Rectal smooth muscle tissue (tissue), 1 donor: ENCODE measurements at regions not wholly inside any gene's neighbourhood (a gene's known extent, or its start where the extent isn't known, plus 50 kb on each side); places are given as distances from the start of the nearest gene placed in this dataset.

Source experiments
- H3K27ac ChIP-seq: one replicate; pipeline ENCODE4 v1.7.0; 2013; ENCODE audit warnings: low read depth, low read length, inconsistent platforms
- H3K27me3 ChIP-seq: one replicate; pipeline ENCODE4 v1.7.0; 2013; ENCODE audit warnings: low read length; ENCODE audit not compliant: control insufficient read depth, insufficient read depth
- H3K36me3 ChIP-seq: one replicate; pipeline ENCODE4 v1.7.0; 2013; ENCODE audit warnings: low read length; ENCODE audit not compliant: control insufficient read depth, insufficient read depth
- H3K4me1 ChIP-seq: one replicate; pipeline ENCODE4 v1.7.0; 2013; ENCODE audit warnings: low read length; ENCODE audit not compliant: control insufficient read depth, insufficient read depth
- H3K4me3 ChIP-seq: one replicate; pipeline ENCODE4 v1.7.0; 2013; ENCODE audit warnings: low read length
- H3K9ac ChIP-seq: one replicate; pipeline ENCODE4 v1.7.0; 2013; ENCODE audit warnings: low read length

DNA sequence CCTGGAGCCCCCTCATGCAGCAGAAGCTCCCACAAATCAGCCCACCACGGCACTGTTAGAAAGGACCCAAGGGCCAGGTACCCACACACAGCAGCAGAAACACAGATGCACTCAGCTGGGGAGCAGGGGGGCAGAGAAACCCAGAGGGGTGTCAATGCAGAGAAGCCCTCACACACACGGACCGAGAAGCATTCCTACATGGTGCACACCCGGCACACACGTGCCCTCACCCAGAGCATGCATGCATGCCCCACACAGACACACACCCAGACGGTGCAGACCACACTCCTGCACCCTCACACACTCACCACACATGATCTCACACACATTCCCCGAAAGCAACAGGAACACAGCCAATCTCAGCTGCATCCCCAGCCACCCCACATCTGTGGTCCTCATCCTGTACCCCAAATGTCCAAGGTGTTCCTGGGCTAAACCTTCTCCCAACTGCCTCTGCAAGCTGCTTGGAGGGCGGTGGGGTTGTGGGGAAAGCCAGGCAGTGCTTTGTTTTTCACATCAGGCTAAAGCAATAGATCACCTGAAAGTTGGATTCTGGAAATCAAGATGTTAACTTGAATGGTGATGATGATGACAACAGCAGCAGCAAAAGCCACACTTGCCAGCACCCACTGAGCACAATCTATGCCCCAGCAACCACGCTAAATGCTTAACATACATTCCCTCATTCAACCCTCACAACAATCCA lies 102.3 kb downstream of the ZFP36L2 start:
- no peaks in the 10 kb centered on the region for H3K36me3 ChIP-seq
- H3K4me3 ChIP-seq, result no peak overlapping the region
- H3K9ac ChIP-seq, result no peak overlapping the region
- H3K4me1 ChIP-seq, result peaks cover 5% of the 10 kb centered on the region
- H3K27ac ChIP-seq, result no peak overlapping the region
- no peaks in the 10 kb centered on the region for H3K27me3 ChIP-seq

DNA sequence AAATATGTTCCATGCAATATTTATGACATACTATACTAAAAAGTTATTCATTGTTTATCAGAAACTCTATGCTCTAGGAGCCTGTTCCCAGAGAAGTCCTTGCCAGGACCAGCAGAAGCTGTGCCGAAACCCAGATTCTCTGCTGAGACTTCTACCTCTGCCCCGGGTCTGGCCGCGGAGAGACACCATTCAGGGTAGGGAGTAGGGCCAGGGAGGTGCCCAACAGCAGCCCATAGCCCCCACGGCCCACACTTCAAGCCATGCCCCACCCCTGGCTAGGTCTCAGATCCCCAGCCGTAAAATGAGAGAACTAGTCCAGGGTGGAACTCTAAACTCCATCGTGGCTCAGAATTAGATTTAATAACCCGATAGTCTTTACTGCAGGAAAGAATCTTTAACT lies 102.9 kb downstream of the ZFP36L2 start:
- Histone ChIP-seq H3K4me3 (no peak overlapping the region), H3K27me3 (no peaks in the 10 kb centered on the region), H3K9ac (no peak overlapping the region), H3K4me1 (peaks cover 5% of the 10 kb centered on the region), H3K36me3 (no peaks in the 10 kb centered on the region), H3K27ac (peak overlapping the region; percentile 64)

DNA sequence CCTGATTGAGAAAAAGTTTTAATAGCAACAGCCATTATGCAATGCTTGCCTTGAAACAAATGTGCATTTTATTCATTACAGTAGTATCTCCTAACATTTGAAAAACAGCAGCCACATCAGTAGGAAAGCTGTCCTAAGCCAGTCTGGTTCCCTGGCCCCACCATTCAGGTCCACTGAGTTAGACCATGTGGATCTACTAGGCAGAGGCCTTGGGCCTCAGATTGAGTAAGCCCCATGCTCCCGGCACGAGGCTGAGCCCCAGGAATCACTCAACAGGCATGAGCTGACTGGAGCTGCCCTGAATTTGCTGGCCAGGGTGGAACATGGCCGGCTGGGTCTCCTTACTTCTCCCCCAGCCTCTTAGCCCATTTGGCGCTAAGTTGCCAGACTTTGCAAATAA lies 103.4 kb downstream of the ZFP36L2 start:
- H3K27ac ChIP-seq, result peak overlapping the region; percentile 16
- H3K36me3 ChIP-seq, result no peaks in the 10 kb centered on the region
- H3K4me1 ChIP-seq, result peaks cover 5% of the 10 kb centered on the region
- no peak overlapping the region for H3K4me3 ChIP-seq
- no peaks in the 10 kb centered on the region for H3K27me3 ChIP-seq
- no peak overlapping the region for H3K9ac ChIP-seq

DNA sequence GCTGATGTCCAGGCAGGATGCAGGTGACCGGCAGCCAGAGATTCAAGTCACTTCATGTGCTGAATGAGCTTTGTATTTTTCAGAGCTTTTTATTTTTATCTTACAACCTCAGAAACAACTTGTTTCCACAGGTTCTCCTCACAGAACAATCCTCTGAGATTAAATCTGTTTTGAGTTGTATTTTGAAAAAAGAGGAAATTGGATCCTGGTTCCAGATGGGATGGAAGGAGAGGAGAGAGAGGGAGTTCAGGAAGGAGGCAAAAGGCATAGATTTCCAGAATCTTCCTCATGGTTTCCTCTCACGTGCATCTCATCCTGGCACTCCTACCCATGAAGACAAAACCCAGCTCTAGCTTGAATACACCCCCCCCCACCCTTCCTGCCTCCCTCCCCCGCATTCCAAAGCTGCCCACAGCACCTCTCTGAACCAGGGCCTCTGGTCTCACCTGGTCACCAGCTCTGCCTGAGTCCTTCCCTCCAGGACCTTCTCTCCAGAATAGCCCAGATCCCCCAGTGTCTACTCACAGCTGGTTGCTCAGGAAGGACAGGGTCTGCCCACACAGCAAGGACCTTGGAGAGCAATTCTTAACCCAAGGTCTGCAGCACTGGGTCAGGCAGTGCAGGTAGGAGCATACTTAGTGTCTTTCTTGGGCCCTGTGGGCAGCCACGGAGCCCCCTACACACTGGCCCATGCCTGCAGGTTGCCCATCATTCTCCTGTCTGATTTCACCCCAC lies 104.7 kb downstream of the ZFP36L2 start:
- Histone ChIP-seq H3K36me3 (no peaks in the 10 kb centered on the region), H3K27ac (no peak overlapping the region), H3K4me1 (peaks cover 5% of the 10 kb centered on the region), H3K4me3 (no peak overlapping the region), H3K27me3 (no peaks in the 10 kb centered on the region), H3K9ac (no peak overlapping the region)

DNA sequence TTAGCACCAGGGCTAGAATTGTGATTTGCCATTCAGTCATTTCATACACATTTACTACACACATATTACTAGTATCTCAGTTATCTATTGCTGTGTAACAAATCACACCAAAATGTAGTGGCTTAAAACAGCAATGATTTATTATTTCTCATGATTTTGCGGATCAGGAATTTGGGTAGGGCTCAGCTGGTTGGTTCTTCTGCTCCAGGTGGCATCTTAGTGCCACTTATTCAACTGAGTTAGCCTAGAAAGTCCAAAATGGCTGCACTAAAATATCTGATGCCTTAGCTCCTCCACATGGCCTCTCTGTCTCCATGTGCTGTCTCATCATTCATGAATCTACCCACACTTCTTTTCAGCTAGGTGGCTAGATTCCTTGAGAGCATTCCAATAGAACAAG lies 107.1 kb downstream of the ZFP36L2 start:
- Histone ChIP-seq H3K27ac (no peak overlapping the region), H3K27me3 (no peaks in the 10 kb centered on the region), H3K4me1 (peaks cover 5% of the 10 kb centered on the region), H3K9ac (no peak overlapping the region), H3K4me3 (no peak overlapping the region), H3K36me3 (no peaks in the 10 kb centered on the region)

DNA sequence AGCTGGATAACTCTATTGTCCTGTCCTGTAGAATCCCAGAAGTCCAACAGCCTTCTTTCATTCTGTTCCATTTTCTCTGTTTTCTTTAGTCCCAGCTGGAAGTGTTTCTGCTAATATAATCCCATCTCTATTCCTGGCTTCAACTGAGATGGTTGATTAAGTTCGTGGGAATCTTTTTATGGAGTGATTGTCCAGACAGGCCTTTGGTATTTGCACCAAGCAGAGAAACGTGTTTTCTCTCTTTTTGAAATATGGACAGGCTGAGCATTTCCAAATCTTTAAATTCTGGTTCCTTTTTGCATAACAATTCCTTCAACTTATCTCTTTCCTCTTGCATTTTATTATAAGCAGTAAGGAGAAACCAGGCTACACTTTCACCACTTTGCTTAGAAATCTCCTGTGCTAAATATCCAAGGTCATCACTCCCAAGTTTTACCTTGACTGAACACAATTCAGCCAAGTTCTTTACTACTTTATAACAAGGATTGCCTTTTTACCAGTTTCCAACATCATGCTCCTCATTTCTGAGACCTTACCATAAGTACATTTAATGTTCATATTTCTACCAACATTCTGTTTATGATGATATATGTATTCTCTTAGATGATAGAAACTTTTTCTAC lies 108.8 kb downstream of the ZFP36L2 start:
- Histone ChIP-seq H3K4me1 (no peaks in the 10 kb centered on the region), H3K9ac (no peak overlapping the region), H3K4me3 (no peak overlapping the region), H3K36me3 (no peaks in the 10 kb centered on the region), H3K27ac (no peak overlapping the region), H3K27me3 (no peaks in the 10 kb centered on the region)

DNA sequence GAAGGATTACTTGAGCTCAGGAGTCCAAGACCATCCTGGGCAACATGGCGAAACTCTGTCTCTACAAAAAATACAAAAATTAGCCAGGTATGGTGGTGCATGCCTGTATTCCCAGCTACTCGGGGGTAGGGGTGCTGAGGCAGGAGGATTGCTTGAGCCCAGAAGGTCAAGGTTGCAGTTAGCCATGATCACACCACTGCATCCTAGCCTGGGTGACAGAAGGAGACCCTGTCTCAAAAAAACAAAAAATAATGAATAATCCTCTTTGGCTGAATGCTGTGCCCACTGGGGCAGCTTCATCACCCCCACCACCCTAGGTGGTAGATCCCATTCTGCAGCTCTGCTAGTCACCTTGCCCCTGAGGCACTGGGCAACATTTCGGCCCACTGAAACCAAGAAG lies 109.4 kb downstream of the ZFP36L2 start:
- no peak overlapping the region for H3K9ac ChIP-seq
- H3K27me3 ChIP-seq, result no peaks in the 10 kb centered on the region
- no peaks in the 10 kb centered on the region for H3K4me1 ChIP-seq
- no peak overlapping the region for H3K27ac ChIP-seq
- no peak overlapping the region for H3K4me3 ChIP-seq
- no peaks in the 10 kb centered on the region for H3K36me3 ChIP-seq

DNA sequence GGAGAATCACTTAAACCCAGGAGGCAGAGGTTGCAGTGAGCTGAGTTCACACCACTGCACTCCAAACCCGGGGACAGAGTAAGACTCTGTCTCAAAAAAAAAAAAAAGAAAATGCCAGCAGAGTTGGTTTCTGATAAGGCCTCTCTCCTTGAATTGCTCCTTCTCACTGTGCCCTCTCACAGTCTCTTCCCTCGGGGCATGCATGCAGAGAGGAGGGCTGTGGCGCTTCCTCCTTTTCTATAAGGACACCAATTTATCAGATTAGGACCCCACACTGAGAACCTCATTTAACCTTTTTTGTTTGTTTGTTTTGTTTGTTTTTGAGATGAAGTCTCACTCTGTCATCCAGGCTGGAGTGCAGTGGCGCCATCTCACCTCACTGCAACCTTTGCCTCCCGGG lies 110.5 kb downstream of the ZFP36L2 start:
- Histone ChIP-seq H3K9ac (no peak overlapping the region), H3K27ac (no peak overlapping the region), H3K4me3 (no peak overlapping the region), H3K4me1 (no peaks in the 10 kb centered on the region), H3K27me3 (no peaks in the 10 kb centered on the region), H3K36me3 (no peaks in the 10 kb centered on the region)

DNA sequence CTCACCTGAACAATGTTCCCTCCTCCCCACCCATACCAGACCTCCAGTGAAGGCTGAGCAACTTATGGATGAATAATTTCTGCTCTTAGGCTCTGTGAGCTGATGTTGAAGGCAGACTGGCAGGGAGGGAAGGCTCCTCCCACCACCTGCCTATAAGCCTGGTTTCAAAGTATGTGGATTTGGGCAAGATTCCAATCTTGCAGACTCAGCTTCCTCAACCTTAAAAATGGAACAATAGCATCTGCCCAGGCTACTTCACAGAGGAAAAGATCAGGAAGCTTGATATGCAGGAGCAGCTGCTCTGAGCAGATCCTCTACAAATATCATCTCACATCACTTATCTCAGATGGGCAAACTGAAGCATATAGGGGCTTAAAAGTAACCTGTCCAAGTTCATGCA lies 112.2 kb downstream of the ZFP36L2 start:
- Histone ChIP-seq H3K36me3 (no peaks in the 10 kb centered on the region), H3K27me3 (no peaks in the 10 kb centered on the region), H3K4me1 (peaks cover 7% of the 10 kb centered on the region), H3K27ac (no peak overlapping the region), H3K9ac (no peak overlapping the region), H3K4me3 (no peak overlapping the region)

DNA sequence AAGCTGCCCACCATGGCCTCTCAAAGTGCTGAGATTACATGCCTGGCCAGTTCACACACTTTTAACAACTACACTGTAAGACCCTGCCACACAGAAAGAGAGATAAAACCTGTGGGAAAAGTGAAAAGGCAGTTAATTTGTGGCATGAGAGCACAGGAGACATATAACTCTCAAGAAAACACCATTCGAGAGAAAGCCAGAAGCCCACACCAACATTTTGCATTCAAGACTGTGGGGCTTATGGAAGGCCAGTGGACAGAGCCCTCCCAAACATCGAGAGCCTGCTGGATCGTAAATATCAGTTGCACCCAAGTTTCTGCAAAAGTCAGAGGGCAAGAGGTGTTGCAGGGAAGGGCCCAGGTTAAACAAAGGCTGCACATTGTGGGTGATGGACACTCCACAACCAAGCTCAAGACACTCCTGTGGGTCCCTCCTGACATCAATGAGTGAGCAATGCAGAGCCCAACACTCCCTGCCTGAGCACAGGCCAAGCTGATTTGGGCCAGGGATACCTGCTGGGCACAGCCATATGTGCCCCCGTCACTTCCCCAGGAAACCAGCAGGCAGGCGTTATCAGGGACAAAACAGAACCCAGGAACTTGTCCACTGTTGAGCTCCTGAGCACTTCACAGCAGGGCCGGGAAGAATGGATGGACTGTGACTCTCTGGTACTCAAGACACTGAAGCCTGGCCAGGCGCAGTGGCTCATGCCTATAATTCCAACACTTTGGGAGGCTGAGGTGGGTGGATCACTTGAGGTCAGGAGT lies 114.4 kb downstream of the ZFP36L2 start:
- Histone ChIP-seq H3K4me1 (peaks cover 10% of the 10 kb centered on the region), H3K27me3 (no peaks in the 10 kb centered on the region), H3K9ac (no peak overlapping the region), H3K4me3 (no peak overlapping the region), H3K36me3 (no peaks in the 10 kb centered on the region), H3K27ac (no peak overlapping the region)

DNA sequence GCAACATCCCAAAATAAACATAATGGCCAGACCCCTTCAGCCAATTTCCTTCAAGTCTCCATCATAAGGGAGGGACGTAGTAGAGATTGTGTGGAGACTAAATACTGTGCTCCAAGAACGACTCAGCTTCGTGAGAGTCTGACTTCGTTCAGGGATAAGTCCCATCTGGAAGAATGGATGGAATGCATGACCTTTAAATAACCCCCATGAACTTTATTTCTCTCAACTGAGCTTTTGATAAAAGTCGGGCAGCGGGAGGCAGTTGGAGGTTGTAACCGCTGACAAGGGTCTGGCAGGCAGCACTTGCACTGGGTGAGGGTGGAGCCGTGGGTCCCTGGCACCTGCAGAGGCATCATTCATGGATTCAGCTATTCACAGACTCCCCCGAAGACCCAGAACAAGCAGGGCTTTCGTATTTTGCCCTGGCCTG lies 115.9 kb downstream of the ZFP36L2 start:
- Histone ChIP-seq H3K4me1 (peaks cover 24% of the 10 kb centered on the region), H3K9ac (no peak overlapping the region), H3K36me3 (no peaks in the 10 kb centered on the region)

DNA sequence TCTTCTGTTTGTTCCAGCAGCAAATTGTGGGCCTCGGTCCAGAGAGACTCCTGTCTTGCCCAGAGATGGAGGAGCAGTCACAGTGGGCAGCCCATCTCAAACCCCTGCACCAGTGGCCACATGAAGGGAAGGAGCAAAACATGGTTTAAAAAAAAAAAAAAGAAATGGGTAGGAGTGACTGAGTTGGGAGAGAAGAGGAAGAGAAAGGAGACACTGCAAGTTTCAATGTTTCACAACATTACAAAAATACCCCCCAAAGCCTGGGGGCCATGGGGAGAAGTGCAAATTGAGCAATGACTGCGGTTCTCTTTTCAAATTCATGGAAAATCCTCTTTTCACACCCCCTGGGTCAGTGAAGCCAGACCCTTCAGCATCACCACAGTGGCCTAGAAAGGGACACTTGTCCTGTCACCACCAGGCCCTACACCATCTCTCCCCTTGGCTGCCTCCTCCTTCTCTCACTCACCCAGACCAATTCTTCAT lies 117.1 kb downstream of the ZFP36L2 start:
- H3K36me3 ChIP-seq, result no peaks in the 10 kb centered on the region
- H3K27me3 ChIP-seq, result no peaks in the 10 kb centered on the region
- no peak overlapping the region for H3K9ac ChIP-seq
- peak overlapping the region; percentile 25 for H3K27ac ChIP-seq
- no peak overlapping the region for H3K4me3 ChIP-seq
- H3K4me1 ChIP-seq, result peaks cover 28% of the 10 kb centered on the region

More for the DNA sequence above, 115.9 kb downstream of the ZFP36L2 start:
- no peak overlapping the region for H3K4me3 ChIP-seq
- no peaks in the 10 kb centered on the region for H3K27me3 ChIP-seq
- H3K27ac ChIP-seq, result peak overlapping the region; percentile 55
